ENCODE measurements at regions not wholly inside any gene's neighbourhood (a gene's known extent, or its start where the extent isn't known, plus 50 kb on each side); places are given as distances from the start of the nearest gene placed in this dataset.

- intact Hi-C loops (cut with DNase I) = no loop called here
- H3K4me1 ChIP-seq = peaks cover 0 to 10% (median 4%) of the 10 kb centered on the region in 4 donors
- TF ChIP-seq POLR2AphosphoS5 (IDR thresholded peaks at IDR 0.05) (no peak), CTCF (IDR thresholded peaks at IDR 0.05) (no peak), EP300 (IDR thresholded peaks at IDR 0.05) (no peak), POLR2A (IDR thresholded peaks at IDR 0.05; ENCODE audit: low read depth) (no peak)
- no peaks in the 10 kb centered on the region for H3K36me3 ChIP-seq
- DNase-seq (ENCODE audit: extremely low spot score) = no peak
- WGBS = 88% methylated on average over 4 of the region's 4 CpGs
- no peaks in the 10 kb centered on the region for H3K9me3 ChIP-seq
- no peak overlapping the region for H3K27ac ChIP-seq (replicated peaks in 1 of 4)
- no peak overlapping the region for H3K4me3 ChIP-seq
- no peaks in the 10 kb centered on the region for H3K27me3 ChIP-seq
These were observed 121.6 kb downstream of the ATXN3L start for GRCh38 chrX:13198056-13198761.

- H3K4me1 ChIP-seq = peaks cover 0 to 7% (median 4%) of the 10 kb centered on the region in 4 donors
- H3K27me3 ChIP-seq = no peaks in the 10 kb centered on the region
- H3K9me3 ChIP-seq = no peaks in the 10 kb centered on the region
- H3K4me3 ChIP-seq = no peak overlapping the region
- no peak overlapping the region for H3K27ac ChIP-seq (replicated peaks in 1 of 4)
- no peak for DNase-seq (ENCODE audit: extremely low spot score)
- TF ChIP-seq POLR2A (IDR thresholded peaks at IDR 0.05; ENCODE audit: low read depth) = no peak
- intact Hi-C loops (cut with DNase I) = no loop called here
- no peaks in the 10 kb centered on the region for H3K36me3 ChIP-seq
- WGBS = 86% methylated on average over 2 of the region's 2 CpGs
These were observed 123.1 kb downstream of the ATXN3L start for GRCh38 chrX:13196782-13197181.

- WGBS = 66% methylated on average over 3 of the region's 3 CpGs
- no peaks in the 10 kb centered on the region for H3K27me3 ChIP-seq
These were observed 124.5 kb downstream of the ATXN3L start for GRCh38 chrX:13195340-13195739.

GRCh38 chrX:13194291-13195103, 125.4 kb downstream of the ATXN3L start:
- Histone ChIP-seq H3K27ac (replicated peaks in 1 of 4) (no peak overlapping the region), H3K9me3 (no peaks in the 10 kb centered on the region), H3K4me1 (peaks cover 0 to 4% (median 0%) of the 10 kb centered on the region in 4 donors), H3K27me3 (no peaks in the 10 kb centered on the region), H3K4me3 (no peak overlapping the region), H3K36me3 (no peaks in the 10 kb centered on the region)
- intact Hi-C loops (cut with DNase I) = no loop called here
- TF ChIP-seq POLR2A (IDR thresholded peaks at IDR 0.05; ENCODE audit: low read depth) (no peak), EP300 (IDR thresholded peaks at IDR 0.05) (no peak), POLR2AphosphoS5 (IDR thresholded peaks at IDR 0.05) (no peak), CTCF (IDR thresholded peaks at IDR 0.05) (no peak)
- WGBS = 35% methylated on average over 4 of the region's 4 CpGs
- DNase-seq (ENCODE audit: extremely low spot score) = no peak

More at GRCh38 chrX:13195340-13195739, 124.5 kb downstream of the ATXN3L start:
- Histone ChIP-seq H3K4me3 (no peak overlapping the region), H3K4me1 (peaks cover 0 to 4% (median 3%) of the 10 kb centered on the region in 4 donors), H3K27ac (replicated peaks in 1 of 4) (no peak overlapping the region), H3K9me3 (no peaks in the 10 kb centered on the region), H3K36me3 (no peaks in the 10 kb centered on the region)
- intact Hi-C loops (cut with DNase I) = no loop called here
- no peak for DNase-seq (ENCODE audit: extremely low spot score)
- no peak for TF ChIP-seq CTCF (IDR thresholded peaks at IDR 0.05)
- TF ChIP-seq POLR2A (IDR thresholded peaks at IDR 0.05; ENCODE audit: low read depth) = no peak
- TF ChIP-seq EP300 (IDR thresholded peaks at IDR 0.05) = no peak
- TF ChIP-seq POLR2AphosphoS5 (IDR thresholded peaks at IDR 0.05) = no peak

GRCh38 chrX:13190051-13190450, 129.8 kb downstream of the ATXN3L start:
- Histone ChIP-seq H3K27me3 (no peaks in the 10 kb centered on the region), H3K4me1 (peaks cover 0 to 15% (median 0%) of the 10 kb centered on the region in 4 donors), H3K27ac (replicated peaks in 1 of 4) (no peak overlapping the region), H3K4me3 (no peak overlapping the region), H3K9me3 (no peaks in the 10 kb centered on the region), H3K36me3 (no peaks in the 10 kb centered on the region)
- no peak for DNase-seq (ENCODE audit: extremely low spot score)
- 57% methylated on average over 3 of the region's 3 CpGs for WGBS
- TF ChIP-seq CTCF (IDR thresholded peaks at IDR 0.05) (no peak), POLR2AphosphoS5 (IDR thresholded peaks at IDR 0.05) (no peak), POLR2A (IDR thresholded peaks at IDR 0.05; ENCODE audit: low read depth) (no peak), EP300 (IDR thresholded peaks at IDR 0.05) (no peak)
- intact Hi-C loops (cut with DNase I) = no loop called here
